ENCODE measurements at regions not wholly inside any gene's neighbourhood (a gene's known extent, or its start where the extent isn't known, plus 50 kb on each side); places are given as distances from the start of the nearest gene placed in this dataset.

DNA sequence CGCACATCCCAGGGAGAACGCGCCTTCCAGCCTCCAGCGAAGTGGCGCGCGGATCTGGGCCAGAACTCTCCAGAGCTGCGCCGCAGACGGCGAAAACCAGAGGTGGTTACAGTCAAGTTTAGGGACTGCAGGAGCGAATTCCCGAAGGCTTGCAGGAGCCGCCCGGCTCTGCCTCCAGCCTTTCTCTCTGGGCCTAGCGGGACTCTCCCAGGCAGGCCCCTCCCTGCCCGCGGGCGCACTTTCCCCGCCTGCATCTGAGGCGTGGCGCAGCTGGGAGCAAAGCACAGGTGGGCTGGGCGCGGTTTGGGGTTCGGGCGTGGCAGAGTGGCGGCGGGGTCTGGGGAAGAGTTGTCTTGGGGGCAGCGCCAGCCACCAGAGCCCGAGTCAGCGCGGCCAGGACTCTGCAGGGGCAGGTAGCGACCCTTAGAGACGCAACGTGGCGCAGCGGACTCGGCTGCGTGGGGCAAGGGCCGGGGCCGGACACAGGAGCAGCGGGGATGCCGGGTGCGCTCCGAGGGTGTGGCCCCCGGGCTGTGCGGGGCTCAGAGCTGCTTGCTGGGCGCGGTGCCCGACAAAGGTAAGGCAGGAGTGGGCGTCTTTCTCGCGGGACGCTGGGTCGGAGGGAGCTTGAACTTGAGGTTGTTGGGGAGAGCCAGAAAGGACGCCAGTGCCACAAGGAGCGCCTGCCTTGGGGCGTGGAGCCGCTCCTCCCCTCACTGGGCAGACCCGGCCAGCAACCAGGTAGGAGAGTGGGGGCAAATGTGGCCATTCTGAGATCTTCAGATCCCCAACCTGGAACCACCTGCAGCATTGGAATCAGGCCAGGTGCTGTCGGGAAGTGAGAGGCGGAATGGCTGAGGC is 1126.0 kb downstream of the AACS start:
- no peak for ATAC-seq (ENCODE audit: insufficient read depth, low FRiP score)
- peaks cover 6 to 28% (median 9%) of the 10 kb centered on the region in 3 donors for H3K27me3 ChIP-seq (ENCODE audit: control insufficient read depth in 3 of 3, insufficient read depth in 3 of 3, low read length in 2 of 3)
- DNase-seq = no peak

DNA sequence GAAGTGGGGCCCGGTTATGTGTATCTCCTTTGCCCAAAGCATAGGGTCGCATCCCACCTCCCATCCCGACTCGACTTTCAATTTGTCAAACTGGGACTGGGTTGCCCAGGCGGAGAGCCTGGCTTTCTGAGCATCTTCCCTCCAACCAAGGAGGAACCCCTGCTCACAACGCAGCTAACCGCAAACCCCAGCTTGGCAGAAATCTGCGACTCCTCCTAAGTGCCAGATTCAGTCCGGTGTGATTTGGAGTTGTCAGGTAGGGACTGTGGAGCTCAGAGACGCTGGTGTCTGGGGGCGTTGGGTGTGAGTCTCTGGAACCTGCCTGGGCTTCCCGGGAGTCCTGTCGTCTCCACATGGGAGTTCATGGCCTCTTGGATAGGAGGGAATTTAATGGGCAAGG is 1126.7 kb downstream of the AACS start:
- H3K9ac ChIP-seq (ENCODE audit: insufficient read depth in 1 of 2, low read length in 2 of 2) = no peak overlapping the region
- 78 to 88% methylated on average over 13 of the region's 13 CpGs for WGBS, 2 donors
- no peak overlapping the region for H3K4me3 ChIP-seq
- H3K27me3 ChIP-seq (ENCODE audit: control insufficient read depth in 3 of 3, insufficient read depth in 3 of 3, low read length in 2 of 3) = peaks cover 6 to 28% (median 9%) of the 10 kb centered on the region in 3 donors
- no peak overlapping the region for H3K27ac ChIP-seq (ENCODE audit: low read depth in 1 of 2, low read length in 1 of 2)
- ATAC-seq (ENCODE audit: insufficient read depth, low FRiP score) = no peak
- TF ChIP-seq, protein P1, sequence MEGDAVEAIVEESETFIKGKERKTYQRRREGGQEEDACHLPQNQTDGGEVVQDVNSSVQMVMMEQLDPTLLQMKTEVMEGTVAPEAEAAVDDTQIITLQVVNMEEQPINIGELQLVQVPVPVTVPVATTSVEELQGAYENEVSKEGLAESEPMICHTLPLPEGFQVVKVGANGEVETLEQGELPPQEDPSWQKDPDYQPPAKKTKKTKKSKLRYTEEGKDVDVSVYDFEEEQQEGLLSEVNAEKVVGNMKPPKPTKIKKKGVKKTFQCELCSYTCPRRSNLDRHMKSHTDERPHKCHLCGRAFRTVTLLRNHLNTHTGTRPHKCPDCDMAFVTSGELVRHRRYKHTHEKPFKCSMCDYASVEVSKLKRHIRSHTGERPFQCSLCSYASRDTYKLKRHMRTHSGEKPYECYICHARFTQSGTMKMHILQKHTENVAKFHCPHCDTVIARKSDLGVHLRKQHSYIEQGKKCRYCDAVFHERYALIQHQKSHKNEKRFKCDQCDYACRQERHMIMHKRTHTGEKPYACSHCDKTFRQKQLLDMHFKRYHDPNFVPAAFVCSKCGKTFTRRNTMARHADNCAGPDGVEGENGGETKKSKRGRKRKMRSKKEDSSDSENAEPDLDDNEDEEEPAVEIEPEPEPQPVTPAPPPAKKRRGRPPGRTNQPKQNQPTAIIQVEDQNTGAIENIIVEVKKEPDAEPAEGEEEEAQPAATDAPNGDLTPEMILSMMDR (IDR thresholded peaks at IDR 0.05; ENCODE audit: control extremely low read depth, extremely low read depth) = no peak
- H3K4me1 ChIP-seq (ENCODE audit: control insufficient read depth in 5 of 5, insufficient read depth in 5 of 5, low read length in 5 of 5) = no peaks in the 10 kb centered on the region
- no peak for DNase-seq
- peaks cover 0 to 3% (median 0%) of the 10 kb centered on the region in 4 donors for H3K9me3 ChIP-seq (ENCODE audit: control insufficient read depth in 4 of 4, insufficient read depth in 3 of 4, low read length in 3 of 4)
- no peaks in the 10 kb centered on the region for H3K36me3 ChIP-seq (ENCODE audit: control insufficient read depth in 4 of 4, insufficient read depth in 4 of 4, low read length in 4 of 4)

More for the DNA sequence above, 1126.0 kb downstream of the AACS start:
- H3K9me3 ChIP-seq (ENCODE audit: control insufficient read depth in 4 of 4, insufficient read depth in 3 of 4, low read length in 3 of 4) = peaks cover 0 to 3% (median 0%) of the 10 kb centered on the region in 4 donors
- no peaks in the 10 kb centered on the region for H3K36me3 ChIP-seq (ENCODE audit: control insufficient read depth in 4 of 4, insufficient read depth in 4 of 4, low read length in 4 of 4)
- H3K4me3 ChIP-seq = no peak overlapping the region
- H3K9ac ChIP-seq (ENCODE audit: insufficient read depth in 1 of 2, low read length in 2 of 2) = no peak overlapping the region
- H3K4me1 ChIP-seq (ENCODE audit: control insufficient read depth in 5 of 5, insufficient read depth in 5 of 5, low read length in 5 of 5) = no peaks in the 10 kb centered on the region
- WGBS, 2 donors = 8 to 9% methylated on average over 62 of the region's 62 CpGs
- H3K27ac ChIP-seq (ENCODE audit: low read depth in 1 of 2, low read length in 1 of 2) = no peak overlapping the region
- TF ChIP-seq, protein P1 (IDR thresholded peaks at IDR 0.05; ENCODE audit: control extremely low read depth, extremely low read depth) = no peak

DNA sequence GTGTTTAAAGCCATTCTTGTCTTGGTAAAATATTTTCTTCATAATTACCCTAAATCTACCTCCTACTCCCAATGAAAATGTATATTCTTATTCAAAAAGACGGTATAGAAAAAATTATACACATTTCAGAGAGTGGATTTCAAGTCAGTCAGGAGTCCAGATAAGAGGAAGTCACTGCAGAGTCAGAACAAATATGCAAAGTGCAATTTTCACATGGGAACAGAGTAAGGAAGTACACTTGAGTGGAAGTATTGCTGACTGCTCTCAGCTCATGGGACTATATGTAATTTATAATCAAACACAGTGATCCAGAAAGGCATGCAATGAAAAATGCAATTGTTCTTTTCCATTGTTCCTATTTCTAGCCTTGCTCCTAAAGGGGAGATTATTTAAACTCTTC is 1128.0 kb downstream of the AACS start:
- H3K9me3 ChIP-seq (ENCODE audit: control insufficient read depth in 4 of 4, insufficient read depth in 3 of 4, low read length in 3 of 4) = peaks cover 0 to 3% (median 0%) of the 10 kb centered on the region in 4 donors
- no peak for ATAC-seq (ENCODE audit: insufficient read depth, low FRiP score)

More for the DNA sequence above, 1128.0 kb downstream of the AACS start:
- Histone ChIP-seq H3K4me1 (ENCODE audit: control insufficient read depth in 5 of 5, insufficient read depth in 5 of 5, low read length in 5 of 5) (no peaks in the 10 kb centered on the region), H3K4me3 (no peak overlapping the region), H3K9ac (ENCODE audit: insufficient read depth in 1 of 2, low read length in 2 of 2) (no peak overlapping the region), H3K27ac (ENCODE audit: low read depth in 1 of 2, low read length in 1 of 2) (no peak overlapping the region), H3K36me3 (ENCODE audit: control insufficient read depth in 4 of 4, insufficient read depth in 4 of 4, low read length in 4 of 4) (no peaks in the 10 kb centered on the region), H3K27me3 (ENCODE audit: control insufficient read depth in 3 of 3, insufficient read depth in 3 of 3, low read length in 2 of 3) (peaks cover 6 to 28% (median 9%) of the 10 kb centered on the region in 3 donors)
- no peak for DNase-seq
- TF ChIP-seq, protein P1 (IDR thresholded peaks at IDR 0.05; ENCODE audit: control extremely low read depth, extremely low read depth) = no peak
- WGBS, 2 donors = 67 to 76% methylated on average over 1 of the region's 1 CpG
